Keratinocyte (primary cell): ENCODE measurements at regions not wholly inside any gene's neighbourhood (a gene's known extent, or its start where the extent isn't known, plus 50 kb on each side); places are given as distances from the start of the nearest gene placed in this dataset.

Source experiments
- small RNA-seq, 3 experiments: library from RNA; depleted of rRNA; stranded (forward); fragments of <200 nt; gene quantifications; one replicate each; pipeline ENCODE3, GENCODE V24; 2012; ENCODE audit warnings: low read depth in 3 of 3, low replicate concordance in 1 of 3; ENCODE audit not compliant: insufficient read length in 3 of 3

Small RNAs in the stretch of these regions (small RNA-seq; reads per million reads assigned to genes)
- gene RF00096: 0 reads per million in 3 experiments
